DMS 273 (cell line): ENCODE measurements at regions not wholly inside any gene's neighbourhood (a gene's known extent, or its start where the extent isn't known, plus 50 kb on each side); places are given as distances from the start of the nearest gene placed in this dataset.
"Not testable (repeated sequence)": the region's sequence is repeated elsewhere in the genome, so short reads cannot be mapped to it uniquely, and the experiment has no call there.

Experiments used
- DNase-seq: peaks from one replicate; lab custom pipeline; 2025; ENCODE audit not compliant: unreplicated experiment; lab: John Stamatoyannopoulos, UW

- DNase-seq, result no peak
Observed at GRCh38 chr10:64765498-64765897, 1244.3 kb downstream of the REEP3 start.

- no peak for DNase-seq
Observed at GRCh38 chr10:64771253-64772050, 1250.3 kb downstream of the REEP3 start.

- DNase-seq, result no peak
Observed at GRCh38 chr10:64773357-64773756, 1252.2 kb downstream of the REEP3 start.

- DNase-seq, result not testable (repeated sequence)
Observed at GRCh38 chr10:64784451-64784850, 1263.2 kb downstream of the REEP3 start.

GRCh38 chr10:64785816-64786215 is 1264.6 kb downstream of the REEP3 start:
- no peak for DNase-seq

GRCh38 chr10:64786989-64787388 is 1265.8 kb downstream of the REEP3 start:
- no peak for DNase-seq

GRCh38 chr10:64795847-64796246 is 1274.6 kb downstream of the REEP3 start:
- no peak for DNase-seq

GRCh38 chr10:64798297-64798696 is 1277.1 kb downstream of the REEP3 start:
- DNase-seq, result no peak

- DNase-seq, result not testable (repeated sequence)
Observed at GRCh38 chr10:64808233-64808632, 1287.0 kb downstream of the REEP3 start.

- DNase-seq, result not testable (repeated sequence)
Observed at GRCh38 chr10:64810046-64810445, 1288.8 kb downstream of the REEP3 start.

GRCh38 chr10:64813391-64813790 is 1292.2 kb downstream of the REEP3 start:
- DNase-seq, result no peak

- DNase-seq, result no peak
Observed at GRCh38 chr10:64814201-64814600, 1293.0 kb downstream of the REEP3 start.

GRCh38 chr10:64829888-64830412 is 1308.7 kb downstream of the REEP3 start:
- no peak for DNase-seq

- DNase-seq, result no peak
Observed at GRCh38 chr10:64830869-64831268, 1309.7 kb downstream of the REEP3 start.

GRCh38 chr10:64840341-64840740 is 1319.1 kb downstream of the REEP3 start:
- no peak for DNase-seq

- no peak for DNase-seq
Observed at GRCh38 chr10:64846700-64847099, 1325.5 kb downstream of the REEP3 start.

GRCh38 chr10:64855941-64856340 is 1334.7 kb downstream of the REEP3 start:
- DNase-seq, result no peak

- no peak for DNase-seq
Observed at GRCh38 chr10:64859911-64860310, 1338.7 kb downstream of the REEP3 start.

GRCh38 chr10:64863836-64864235 is 1342.6 kb downstream of the REEP3 start:
- DNase-seq, result no peak

- DNase-seq, result no peak
Observed at GRCh38 chr10:64867501-64867962, 1346.3 kb downstream of the REEP3 start.

GRCh38 chr10:64873088-64873487 is 1351.9 kb downstream of the REEP3 start:
- DNase-seq, result no peak

- no peak for DNase-seq
Observed at GRCh38 chr10:64873959-64874358, 1352.8 kb downstream of the REEP3 start.

- no peak for DNase-seq
Observed at GRCh38 chr10:64880546-64880945, 1359.3 kb downstream of the REEP3 start.
